HepG2 (cell line): ENCODE measurements at regions not wholly inside any gene's neighbourhood (a gene's known extent, or its start where the extent isn't known, plus 50 kb on each side); places are given as distances from the start of the nearest gene placed in this dataset.
"Not testable (repeated sequence)": the region's sequence is repeated elsewhere in the genome, so short reads cannot be mapped to it uniquely, and the experiment has no call there.

Experiments
- ATAC-seq: fragments of 200-7000 bp; cut with Tn5 transposase; 3 replicates; pipeline ENCODE4 v1.9.1; 2020; ENCODE audit warnings: mild to moderate bottlenecking, moderate library complexity
- BruUV-seq: library from RNA; stranded (reverse); fragments of 400-500 nt; replicated peaks from 2 replicates; lab custom pipeline; 2021; lab: Mats Ljungman, UMichigan
- CTCF ChIA-PET: fragments of 300-600 bp; formaldehyde crosslinking; extraction: SDS; loops from one replicate; lab custom pipeline; 2021; ENCODE audit warnings: low total read pairs, inconsistent platforms, low intra/inter-chr PET ratio; lab: Yijun Ruan, JAX
- POLR2A ChIA-PET: fragments of 350-600 bp; sonication (Branson Sonifier 250); formaldehyde crosslinking; loops from one replicate; lab custom pipeline; 2020; ENCODE audit warnings: antibody characterized with exemption, inconsistent platforms; lab: Yijun Ruan, JAX
- DNase-seq: peaks from one replicate; pipeline ENCODE4 v3.0.0-alpha.2; 2015; ENCODE audit warnings: low spot score
- FAIRE-seq: peaks from 3 replicates; lab custom pipeline; 2011; peaks lifted over from hg19 to GRCh38; lab: Jason Lieb, UNC
- H2AFZ ChIP-seq: one replicate; pipeline ENCODE4 v1.6.1; 2011; ENCODE audit warnings: low read length, inconsistent platforms
- H3K27ac ChIP-seq: fragments of 300-600 bp; 3 replicates; pipeline ENCODE4 v1.8.0; 2011; ENCODE audit warnings: mixed run types, mild to moderate bottlenecking, mixed read lengths, low read length, inconsistent platforms; ENCODE audit not compliant: insufficient read depth; ENCODE audit errors: extremely low read length
- H3K27me3 ChIP-seq, 2 experiments: fragments of 200-600 bp in 1 of 2; 2 replicates in 1 of 2; 3 replicates in 1 of 2; pipeline versions ENCODE4 v1.6.0 to v1.8.0; 2011; ENCODE audit warnings: low read length in 2 of 2, mild to moderate bottlenecking in 2 of 2, moderate library complexity in 2 of 2, inconsistent platforms in 1 of 2; ENCODE audit not compliant: insufficient read depth in 2 of 2, control insufficient read depth in 1 of 2
- H3K36me3 ChIP-seq, 2 experiments: fragments of 200-600 bp in 1 of 2; replicated peaks in 1 of 2; 2 replicates in 1 of 2; 3 replicates in 1 of 2; pipeline versions ENCODE4 v1.5.1 to v1.8.0; 2011; ENCODE audit warnings: low read length in 2 of 2, inconsistent platforms in 1 of 2; ENCODE audit not compliant: insufficient read depth in 2 of 2, control insufficient read depth in 1 of 2
- H3K4me1 ChIP-seq: 2 replicates; pipeline ENCODE4 v1.5.1; 2012; ENCODE audit warnings: low read length, inconsistent platforms; ENCODE audit not compliant: insufficient read depth
- H3K4me2 ChIP-seq: 2 replicates; pipeline ENCODE4 v1.6.0; 2011; ENCODE audit warnings: low read depth, low read length, inconsistent platforms
- H3K4me3 ChIP-seq, 3 experiments: fragments of 200-600 bp in 1 of 3; sonication (generic), shearing (Covaris generic) in 1 of 3; replicated peaks in 1 of 3; 2 replicates each; pipeline ENCODE4 v1.5.1; 2011 to 2016; ENCODE audit warnings: low read length in 3 of 3, inconsistent platforms in 2 of 3, low read depth in 2 of 3, mild to moderate bottlenecking in 2 of 3, control low read depth in 1 of 3, mixed read lengths in 1 of 3; ENCODE audit not compliant: insufficient read depth in 1 of 3
- H3K79me2 ChIP-seq: one replicate; pipeline ENCODE4 v1.6.1; 2011; ENCODE audit warnings: low read length, inconsistent platforms; ENCODE audit not compliant: insufficient read depth
- H3K9ac ChIP-seq: 2 replicates; pipeline ENCODE4 v1.6.0; 2011; ENCODE audit warnings: mild to moderate bottlenecking, low read depth, low read length, inconsistent platforms; ENCODE audit not compliant: insufficient read depth
- H3K9me3 ChIP-seq: 2 replicates; pipeline ENCODE4 v1.5.1; 2012; ENCODE audit warnings: mild to moderate bottlenecking, low read length
- H4K20me1 ChIP-seq: 2 replicates; pipeline ENCODE4 v1.6.0; 2011; ENCODE audit warnings: inconsistent platforms, mild to moderate bottlenecking, low read length, moderate library complexity; ENCODE audit not compliant: insufficient read depth
- WGBS: methylation state at CpG from one replicate; pipeline ENCODE4 v1.1.6; 2017; ENCODE audit warnings: low lambda C conversion rate; 5-methylcytosine and 5-hydroxymethylcytosine counted together
- in situ Hi-C: cut with HindIII; loops from 2 replicates; pipeline ENCODE4 v1.10.0; 2017; ENCODE audit warnings: low pct_unique_long_range_greater_than_20kb; ENCODE audit not compliant: extremely low pct_ligation_motif_present
- intact Hi-C: fragments of 100-400 bp; cut with micrococcal nuclease; formaldehyde crosslinking; loops from one replicate; pipeline ENCODE4 v1.10.0; 2022; ENCODE audit not compliant: unreplicated experiment

- H3K9ac ChIP-seq, FAIRE-seq, H2AFZ ChIP-seq, DNase-seq, H4K20me1 ChIP-seq, H3K4me2 ChIP-seq, CTCF ChIA-PET, H3K27me3 ChIP-seq, ATAC-seq, BruUV-seq, intact Hi-C loops, H3K36me3 ChIP-seq, H3K4me3 ChIP-seq, H3K9me3 ChIP-seq, POLR2A ChIA-PET, H3K27ac ChIP-seq, H3K4me1 ChIP-seq: not testable (repeated sequence)
- in situ Hi-C loops, result loop anchor here (25.0 kb wide), 1 partner anchor 183 kb away; no protein-coding TSS in a partner anchor
- H3K79me2 ChIP-seq, result peaks cover 33% of the 10 kb centered on the region
- WGBS, result 93% methylated on average over 14 of the region's 14 CpGs
These were observed 358.2 kb downstream of the BCL2L11 start for GRCh38 chr2:111478871-111479318.

- H4K20me1 ChIP-seq, H3K4me3 ChIP-seq, H3K9ac ChIP-seq, DNase-seq, H3K9me3 ChIP-seq, H2AFZ ChIP-seq, CTCF ChIA-PET, H3K36me3 ChIP-seq, H3K27me3 ChIP-seq, intact Hi-C loops, H3K4me2 ChIP-seq, H3K27ac ChIP-seq, BruUV-seq, ATAC-seq, POLR2A ChIA-PET, FAIRE-seq: not testable (repeated sequence)
- Histone ChIP-seq H3K4me1 (peaks cover 14% of the 10 kb centered on the region), H3K79me2 (peaks cover 36% of the 10 kb centered on the region)
- in situ Hi-C loops, result loop anchor here (25.0 kb wide), 1 partner anchor 182 kb away; no protein-coding TSS in a partner anchor
- WGBS, result 97% methylated on average over 9 of the region's 10 CpGs
These were observed 359.4 kb downstream of the BCL2L11 start for GRCh38 chr2:111480016-111480625.

- H3K36me3 ChIP-seq, BruUV-seq, POLR2A ChIA-PET, H4K20me1 ChIP-seq, H3K27me3 ChIP-seq, FAIRE-seq, H3K4me2 ChIP-seq, H3K9me3 ChIP-seq, H3K27ac ChIP-seq, H3K4me3 ChIP-seq, ATAC-seq, H3K9ac ChIP-seq, DNase-seq, CTCF ChIA-PET, intact Hi-C loops, H2AFZ ChIP-seq: not testable (repeated sequence)
- H3K79me2 ChIP-seq, result peaks cover 36% of the 10 kb centered on the region
- in situ Hi-C loops, result loop anchor here (25.0 kb wide), 1 partner anchor 182 kb away; no protein-coding TSS in a partner anchor
- peaks cover 14% of the 10 kb centered on the region for H3K4me1 ChIP-seq
- 98% methylated on average over 8 of the region's 8 CpGs for WGBS
These were observed 359.9 kb downstream of the BCL2L11 start for GRCh38 chr2:111480633-111481032.

- CTCF ChIA-PET, H3K9ac ChIP-seq, H3K27me3 ChIP-seq, POLR2A ChIA-PET, BruUV-seq, H3K9me3 ChIP-seq, H3K4me2 ChIP-seq, H2AFZ ChIP-seq, H3K27ac ChIP-seq, H3K36me3 ChIP-seq, DNase-seq, ATAC-seq, H3K4me3 ChIP-seq, FAIRE-seq, H4K20me1 ChIP-seq, intact Hi-C loops: not testable (repeated sequence)
- in situ Hi-C loops, result loop anchor here (25.0 kb wide), 1 partner anchor 181 kb away; no protein-coding TSS in a partner anchor
- Histone ChIP-seq H3K4me1 (peaks cover 14% of the 10 kb centered on the region), H3K79me2 (peaks cover 38% of the 10 kb centered on the region)
- WGBS, result 97% methylated on average over 11 of the region's 11 CpGs
These were observed 360.5 kb downstream of the BCL2L11 start for GRCh38 chr2:111481219-111481618.
